ENCODE measurements at regions not wholly inside any gene's neighbourhood (a gene's known extent, or its start where the extent isn't known, plus 50 kb on each side); places are given as distances from the start of the nearest gene placed in this dataset.
"Not testable (repeated sequence)": the region's sequence is repeated elsewhere in the genome, so short reads cannot be mapped to it uniquely, and the experiment has no call there.

DNA sequence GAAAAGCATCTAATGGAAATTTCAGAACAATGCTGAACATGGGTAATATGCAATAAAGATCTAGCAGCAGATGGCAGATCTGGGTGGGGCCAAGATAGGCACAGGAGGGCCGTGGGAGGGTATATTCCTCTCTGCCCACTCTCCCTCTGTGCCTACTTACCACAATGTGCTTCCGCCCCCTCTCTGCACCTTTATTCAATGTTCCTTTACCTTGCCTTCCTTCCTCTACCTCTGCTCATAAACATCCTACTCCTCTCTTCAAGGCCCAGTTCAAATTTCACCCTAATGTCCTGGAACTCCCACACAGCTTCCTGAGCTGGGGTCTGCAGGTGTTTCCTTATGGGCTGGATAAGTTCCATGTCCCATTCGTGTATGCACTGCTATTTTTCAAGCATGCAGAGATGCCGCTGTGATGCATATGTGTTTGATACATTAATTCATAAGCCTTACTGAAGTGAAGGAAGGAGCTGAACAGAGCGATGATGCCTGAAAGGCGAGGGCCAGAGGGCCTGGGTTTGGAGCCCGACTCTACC, 65.6 kb upstream of the EDEM3 start:
- H3K4me3 ChIP-seq (ENCODE audit: low read depth, low read length) = no peak overlapping the region
- H4K12ac ChIP-seq (ENCODE audit: low read depth, low read length) = no peak overlapping the region
- no peak overlapping the region for H3K4me2 ChIP-seq (ENCODE audit: low read length)
- H3K14ac ChIP-seq (ENCODE audit: low read length) = no peak overlapping the region
- H2BK12ac ChIP-seq (ENCODE audit: low read length) = peak overlapping the region; percentile 9
- no peaks in the 10 kb centered on the region for H3K79me1 ChIP-seq (ENCODE audit: low read length)
- peaks cover 2% of the 10 kb centered on the region for H3K9me3 ChIP-seq (ENCODE audit: insufficient read depth, low read depth, low read length)
- H3K18ac ChIP-seq (ENCODE audit: low read length) = no peak overlapping the region
- no peaks in the 10 kb centered on the region for H3K4me1 ChIP-seq (ENCODE audit: control insufficient read depth in 1 of 2, insufficient read depth in 2 of 2, low read length in 2 of 2)
- H3K36me3 ChIP-seq (ENCODE audit: control insufficient read depth in 1 of 2, insufficient read depth in 2 of 2, low read length in 2 of 2) = peaks cover 0 to 2% of the 10 kb centered on the region in 2 experiments
- no peak overlapping the region for H2AFZ ChIP-seq (ENCODE audit: insufficient read depth, low read length, poor library complexity)
- WGBS (ENCODE audit: extremely low coverage, insufficient coverage, insufficient read length) = no CpG with 5 or more reads among the region's 7 CpGs
- H4K91ac ChIP-seq (ENCODE audit: low read depth, low read length) = no peak overlapping the region
- H2AK5ac ChIP-seq (ENCODE audit: low read length) = peak overlapping the region; percentile 27
- no peak overlapping the region for H3K4ac ChIP-seq (ENCODE audit: low read depth, low read length)
- H2BK5ac ChIP-seq (ENCODE audit: low read depth, low read length, poor library complexity) = no peak overlapping the region
- no peaks in the 10 kb centered on the region for H3K79me2 ChIP-seq (ENCODE audit: control insufficient read depth, insufficient read depth, low read length, poor library complexity)
- no peak overlapping the region for H3K27ac ChIP-seq (ENCODE audit: low read depth, low read length)
- no peak overlapping the region for H2BK120ac ChIP-seq (ENCODE audit: insufficient read depth, low read length, poor library complexity)
- H3K27me3 ChIP-seq (ENCODE audit: insufficient read depth, low read length) = no peaks in the 10 kb centered on the region
- no peak for DNase-seq
- no peak overlapping the region for H3K9ac ChIP-seq (ENCODE audit: low read length)
- no peak overlapping the region for H4K8ac ChIP-seq (ENCODE audit: low read depth, low read length)
- no peak overlapping the region for H3K23ac ChIP-seq (ENCODE audit: low read length)

GRCh38 chr1:184818646-184819045, 64.0 kb upstream of the EDEM3 start:
- Histone ChIP-seq H3K79me1 (ENCODE audit: low read length) (no peaks in the 10 kb centered on the region), H2AK5ac (ENCODE audit: low read length) (no peak overlapping the region), H3K4me2 (ENCODE audit: low read length) (no peak overlapping the region), H3K27me3 (ENCODE audit: insufficient read depth, low read length) (no peaks in the 10 kb centered on the region), H3K4me3 (ENCODE audit: low read depth, low read length) (peak overlapping the region; percentile 21), H3K9me3 (ENCODE audit: insufficient read depth, low read depth, low read length) (peaks cover 2% of the 10 kb centered on the region), H3K23ac (ENCODE audit: low read length) (no peak overlapping the region), H3K79me2 (ENCODE audit: control insufficient read depth, insufficient read depth, low read length, poor library complexity) (no peaks in the 10 kb centered on the region), H3K4me1 (ENCODE audit: control insufficient read depth in 1 of 2, insufficient read depth in 2 of 2, low read length in 2 of 2) (no peaks in the 10 kb centered on the region), H3K9ac (ENCODE audit: low read length) (no peak overlapping the region), H3K14ac (ENCODE audit: low read length) (no peak overlapping the region), H2BK12ac (ENCODE audit: low read length) (no peak overlapping the region), H3K18ac (ENCODE audit: low read length) (no peak overlapping the region), H4K12ac (ENCODE audit: low read depth, low read length) (no peak overlapping the region), H2BK120ac (ENCODE audit: insufficient read depth, low read length, poor library complexity) (no peak overlapping the region), H2AFZ (ENCODE audit: insufficient read depth, low read length, poor library complexity) (no peak overlapping the region), H4K8ac (ENCODE audit: low read depth, low read length) (no peak overlapping the region), H4K91ac (ENCODE audit: low read depth, low read length) (no peak overlapping the region), H2BK5ac (ENCODE audit: low read depth, low read length, poor library complexity) (no peak overlapping the region), H3K36me3 (ENCODE audit: control insufficient read depth in 1 of 2, insufficient read depth in 2 of 2, low read length in 2 of 2) (peaks cover 0 to 2% of the 10 kb centered on the region in 2 experiments), H3K4ac (ENCODE audit: low read depth, low read length) (no peak overlapping the region), H3K27ac (ENCODE audit: low read depth, low read length) (no peak overlapping the region)
- WGBS (ENCODE audit: extremely low coverage, insufficient coverage, insufficient read length) = no CpG with 5 or more reads among the region's 7 CpGs
- no peak for DNase-seq

GRCh38 chr1:184817003-184817402, 62.3 kb upstream of the EDEM3 start:
- not testable (repeated sequence) for H2BK5ac ChIP-seq (ENCODE audit: low read depth, low read length, poor library complexity); H3K27me3 ChIP-seq (ENCODE audit: insufficient read depth, low read length); H3K18ac ChIP-seq (ENCODE audit: low read length); H3K79me1 ChIP-seq (ENCODE audit: low read length); H3K23ac ChIP-seq (ENCODE audit: low read length); H3K4me3 ChIP-seq (ENCODE audit: low read depth, low read length); H2BK12ac ChIP-seq (ENCODE audit: low read length); H2AFZ ChIP-seq (ENCODE audit: insufficient read depth, low read length, poor library complexity); H3K4me2 ChIP-seq (ENCODE audit: low read length); H4K8ac ChIP-seq (ENCODE audit: low read depth, low read length); H3K27ac ChIP-seq (ENCODE audit: low read depth, low read length); H2AK5ac ChIP-seq (ENCODE audit: low read length); H4K91ac ChIP-seq (ENCODE audit: low read depth, low read length); H3K79me2 ChIP-seq (ENCODE audit: control insufficient read depth, insufficient read depth, low read length, poor library complexity); H3K4ac ChIP-seq (ENCODE audit: low read depth, low read length); DNase-seq; H3K9me3 ChIP-seq (ENCODE audit: insufficient read depth, low read depth, low read length); H3K4me1 ChIP-seq (ENCODE audit: control insufficient read depth in 1 of 2, insufficient read depth in 2 of 2, low read length in 2 of 2); H2BK120ac ChIP-seq (ENCODE audit: insufficient read depth, low read length, poor library complexity); H3K9ac ChIP-seq (ENCODE audit: low read length); H3K14ac ChIP-seq (ENCODE audit: low read length); H3K36me3 ChIP-seq (ENCODE audit: control insufficient read depth in 1 of 2, insufficient read depth in 2 of 2, low read length in 2 of 2); H4K12ac ChIP-seq (ENCODE audit: low read depth, low read length)
- no CpG with 5 or more reads among the region's 2 CpGs for WGBS (ENCODE audit: extremely low coverage, insufficient coverage, insufficient read length)

DNA sequence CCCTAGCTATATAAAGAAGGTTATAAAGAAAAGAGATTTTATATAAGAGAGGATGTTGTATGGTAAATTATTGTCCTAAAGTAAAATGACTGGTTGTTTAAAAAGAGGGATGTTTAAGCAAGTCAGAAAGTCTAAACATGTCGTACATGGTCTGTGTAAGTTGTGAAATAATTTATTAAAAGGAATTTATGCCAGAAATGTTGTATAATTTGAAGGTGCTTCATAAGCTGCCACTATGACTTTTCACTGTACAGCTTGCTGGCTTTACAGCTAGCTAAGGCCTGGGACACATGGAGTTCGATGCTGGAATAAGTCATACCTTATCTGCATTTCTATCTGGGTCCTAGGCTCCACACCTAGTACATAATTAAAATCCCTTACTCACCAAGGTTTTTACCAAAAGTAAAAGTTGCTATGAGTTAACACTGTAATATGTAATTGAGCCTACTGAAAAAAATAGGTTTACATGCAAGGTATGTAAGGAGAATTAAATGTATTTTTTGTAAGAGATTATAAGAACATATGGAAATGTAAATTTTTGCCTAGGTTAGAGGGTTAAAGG, 59.0 kb upstream of the EDEM3 start:
- H2BK5ac ChIP-seq (ENCODE audit: low read depth, low read length, poor library complexity) = no peak overlapping the region
- no peak overlapping the region for H3K27ac ChIP-seq (ENCODE audit: low read depth, low read length)
- H2AK5ac ChIP-seq (ENCODE audit: low read length) = no peak overlapping the region
- no peak overlapping the region for H4K91ac ChIP-seq (ENCODE audit: low read depth, low read length)
- H3K27me3 ChIP-seq (ENCODE audit: insufficient read depth, low read length) = no peaks in the 10 kb centered on the region
- H3K9ac ChIP-seq (ENCODE audit: low read length) = no peak overlapping the region
- H2AFZ ChIP-seq (ENCODE audit: insufficient read depth, low read length, poor library complexity) = no peak overlapping the region
- H3K4me1 ChIP-seq (ENCODE audit: control insufficient read depth in 1 of 2, insufficient read depth in 2 of 2, low read length in 2 of 2) = no peaks in the 10 kb centered on the region
- DNase-seq = peak; percentile 6 to 68
- peaks cover 4% of the 10 kb centered on the region for H3K9me3 ChIP-seq (ENCODE audit: insufficient read depth, low read depth, low read length)
- H2BK12ac ChIP-seq (ENCODE audit: low read length) = no peak overlapping the region
- H4K8ac ChIP-seq (ENCODE audit: low read depth, low read length) = no peak overlapping the region
- H4K12ac ChIP-seq (ENCODE audit: low read depth, low read length) = no peak overlapping the region
- no peaks in the 10 kb centered on the region for H3K79me1 ChIP-seq (ENCODE audit: low read length)
- no peak overlapping the region for H3K4me3 ChIP-seq (ENCODE audit: low read depth, low read length)
- no peak overlapping the region for H3K23ac ChIP-seq (ENCODE audit: low read length)
- H3K4me2 ChIP-seq (ENCODE audit: low read length) = no peak overlapping the region
- H3K14ac ChIP-seq (ENCODE audit: low read length) = no peak overlapping the region
- H3K18ac ChIP-seq (ENCODE audit: low read length) = no peak overlapping the region
- no peaks in the 10 kb centered on the region for H3K36me3 ChIP-seq (ENCODE audit: control insufficient read depth in 1 of 2, insufficient read depth in 2 of 2, low read length in 2 of 2)
- no CpG with 5 or more reads among the region's 2 CpGs for WGBS (ENCODE audit: extremely low coverage, insufficient coverage, insufficient read length)
- H2BK120ac ChIP-seq (ENCODE audit: insufficient read depth, low read length, poor library complexity) = no peak overlapping the region
- no peaks in the 10 kb centered on the region for H3K79me2 ChIP-seq (ENCODE audit: control insufficient read depth, insufficient read depth, low read length, poor library complexity)
- H3K4ac ChIP-seq (ENCODE audit: low read depth, low read length) = no peak overlapping the region

Measured in trophoblast cell (in vitro differentiated cells and primary cell).